HepG2 (cell line): ENCODE measurements at regions not wholly inside any gene's neighbourhood (a gene's known extent, or its start where the extent isn't known, plus 50 kb on each side); places are given as distances from the start of the nearest gene placed in this dataset.

Experiments used
- ATAC-seq: fragments of 200-7000 bp; cut with Tn5 transposase; 3 replicates; pipeline ENCODE4 v1.9.1; 2020; ENCODE audit warnings: mild to moderate bottlenecking, moderate library complexity
- BruUV-seq: library from RNA; stranded (reverse); fragments of 400-500 nt; replicated peaks from 2 replicates; lab custom pipeline; 2021; lab: Mats Ljungman, UMichigan
- CTCF ChIA-PET: fragments of 300-600 bp; formaldehyde crosslinking; extraction: SDS; loops from one replicate; lab custom pipeline; 2021; ENCODE audit warnings: low total read pairs, inconsistent platforms, low intra/inter-chr PET ratio; lab: Yijun Ruan, JAX
- POLR2A ChIA-PET: fragments of 350-600 bp; sonication (Branson Sonifier 250); formaldehyde crosslinking; loops from one replicate; lab custom pipeline; 2020; ENCODE audit warnings: antibody characterized with exemption, inconsistent platforms; lab: Yijun Ruan, JAX
- DNase-seq: peaks from one replicate; pipeline ENCODE4 v3.0.0-alpha.2; 2015; ENCODE audit warnings: low spot score
- FAIRE-seq: peaks from 3 replicates; lab custom pipeline; 2011; peaks lifted over from hg19 to GRCh38; lab: Jason Lieb, UNC
- H2AFZ ChIP-seq: one replicate; pipeline ENCODE4 v1.6.1; 2011; ENCODE audit warnings: low read length, inconsistent platforms
- H3K27ac ChIP-seq: fragments of 300-600 bp; 3 replicates; pipeline ENCODE4 v1.8.0; 2011; ENCODE audit warnings: mixed run types, mild to moderate bottlenecking, mixed read lengths, low read length, inconsistent platforms; ENCODE audit not compliant: insufficient read depth; ENCODE audit errors: extremely low read length
- H3K27me3 ChIP-seq, 2 experiments: fragments of 200-600 bp in 1 of 2; 2 replicates in 1 of 2; 3 replicates in 1 of 2; pipeline versions ENCODE4 v1.6.0 to v1.8.0; 2011; ENCODE audit warnings: low read length in 2 of 2, mild to moderate bottlenecking in 2 of 2, moderate library complexity in 2 of 2, inconsistent platforms in 1 of 2; ENCODE audit not compliant: insufficient read depth in 2 of 2, control insufficient read depth in 1 of 2
- H3K36me3 ChIP-seq, 2 experiments: fragments of 200-600 bp in 1 of 2; replicated peaks in 1 of 2; 2 replicates in 1 of 2; 3 replicates in 1 of 2; pipeline versions ENCODE4 v1.5.1 to v1.8.0; 2011; ENCODE audit warnings: low read length in 2 of 2, inconsistent platforms in 1 of 2; ENCODE audit not compliant: insufficient read depth in 2 of 2, control insufficient read depth in 1 of 2
- H3K4me1 ChIP-seq: 2 replicates; pipeline ENCODE4 v1.5.1; 2012; ENCODE audit warnings: low read length, inconsistent platforms; ENCODE audit not compliant: insufficient read depth
- H3K4me2 ChIP-seq: 2 replicates; pipeline ENCODE4 v1.6.0; 2011; ENCODE audit warnings: low read depth, low read length, inconsistent platforms
- H3K4me3 ChIP-seq, 3 experiments: fragments of 200-600 bp in 1 of 3; sonication (generic), shearing (Covaris generic) in 1 of 3; replicated peaks in 1 of 3; 2 replicates each; pipeline ENCODE4 v1.5.1; 2011 to 2016; ENCODE audit warnings: low read length in 3 of 3, inconsistent platforms in 2 of 3, low read depth in 2 of 3, mild to moderate bottlenecking in 2 of 3, control low read depth in 1 of 3, mixed read lengths in 1 of 3; ENCODE audit not compliant: insufficient read depth in 1 of 3
- H3K79me2 ChIP-seq: one replicate; pipeline ENCODE4 v1.6.1; 2011; ENCODE audit warnings: low read length, inconsistent platforms; ENCODE audit not compliant: insufficient read depth
- H3K9ac ChIP-seq: 2 replicates; pipeline ENCODE4 v1.6.0; 2011; ENCODE audit warnings: mild to moderate bottlenecking, low read depth, low read length, inconsistent platforms; ENCODE audit not compliant: insufficient read depth
- H3K9me3 ChIP-seq: 2 replicates; pipeline ENCODE4 v1.5.1; 2012; ENCODE audit warnings: mild to moderate bottlenecking, low read length
- H4K20me1 ChIP-seq: 2 replicates; pipeline ENCODE4 v1.6.0; 2011; ENCODE audit warnings: inconsistent platforms, mild to moderate bottlenecking, low read length, moderate library complexity; ENCODE audit not compliant: insufficient read depth
- ZNF225 ChIP-seq: sonication (generic); formaldehyde crosslinking; IDR thresholded peaks from 2 replicates; pipeline ENCODE4 v1.4.0; 2020; ENCODE audit warnings: mild to moderate bottlenecking, missing genetic modification reagents
- WGBS: methylation state at CpG from one replicate; pipeline ENCODE4 v1.1.6; 2017; ENCODE audit warnings: low lambda C conversion rate; 5-methylcytosine and 5-hydroxymethylcytosine counted together
- in situ Hi-C: cut with HindIII; loops from 2 replicates; pipeline ENCODE4 v1.10.0; 2017; ENCODE audit warnings: low pct_unique_long_range_greater_than_20kb; ENCODE audit not compliant: extremely low pct_ligation_motif_present
- intact Hi-C: fragments of 100-400 bp; cut with micrococcal nuclease; formaldehyde crosslinking; loops from one replicate; pipeline ENCODE4 v1.10.0; 2022; ENCODE audit not compliant: unreplicated experiment
- TF ChIP-seq, protein P1 (sequence below): sonication (generic); IDR thresholded peaks from 2 replicates; pipeline ENCODE4 v1.6.1; 2016; ENCODE audit warnings: low read depth, borderline replicate concordance
- TF ChIP-seq, protein P2 (sequence below): sonication (generic); formaldehyde crosslinking; conservative IDR thresholded peaks from 2 replicates; pipeline ENCODE4 v1.4.0; 2020; ENCODE audit warnings: missing genetic modification reagents

DNA sequence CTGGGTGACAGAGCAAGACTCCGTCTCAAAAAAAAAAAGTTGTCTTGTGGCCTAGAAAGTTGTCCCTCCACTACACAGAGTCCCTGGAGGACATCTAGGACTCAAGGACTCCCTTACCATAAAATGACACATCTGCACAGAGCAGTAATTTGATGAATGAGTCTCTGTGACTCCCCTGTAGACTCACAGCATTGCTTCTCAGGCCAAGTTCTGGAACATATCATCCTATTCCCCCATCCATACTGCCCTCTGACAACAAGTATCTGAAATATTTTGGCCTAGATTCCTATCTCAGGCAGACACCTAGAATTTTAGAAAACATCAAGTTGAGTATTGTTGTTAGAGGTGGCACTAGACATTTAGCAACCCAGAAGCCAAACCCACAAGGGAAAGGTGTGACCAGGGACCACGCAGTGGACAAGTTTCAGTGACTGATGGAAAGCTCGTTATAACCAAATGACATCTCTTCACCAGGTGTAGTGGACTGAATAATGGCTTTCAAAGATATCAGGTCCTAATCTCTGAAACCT, 97.9 kb upstream of the ATP8B1 start:
- Histone ChIP-seq H2AFZ (no peak overlapping the region), H4K20me1 (no peaks in the 10 kb centered on the region), H3K9ac (no peak overlapping the region), H3K36me3 (no peaks in the 10 kb centered on the region), H3K79me2 (no peaks in the 10 kb centered on the region), H3K27ac (no peak overlapping the region), H3K9me3 (no peaks in the 10 kb centered on the region), H3K4me3 (no peak overlapping the region), H3K4me2 (no peak overlapping the region), H3K4me1 (peaks cover 11% of the 10 kb centered on the region), H3K27me3 (peaks cover 0 to 19% of the 10 kb centered on the region in 2 experiments; a peak in 2 of 5 replicates)
- intact Hi-C loops (no loop called here), in situ Hi-C loops (loop anchor here (25.0 kb wide), 1 partner anchor 861 kb away; no protein-coding TSS in a partner anchor)
- DNase-seq (no peak), ATAC-seq (no peak), FAIRE-seq (no peak)
- no TSS peak for BruUV-seq
- TF ChIP-seq, protein P1, sequence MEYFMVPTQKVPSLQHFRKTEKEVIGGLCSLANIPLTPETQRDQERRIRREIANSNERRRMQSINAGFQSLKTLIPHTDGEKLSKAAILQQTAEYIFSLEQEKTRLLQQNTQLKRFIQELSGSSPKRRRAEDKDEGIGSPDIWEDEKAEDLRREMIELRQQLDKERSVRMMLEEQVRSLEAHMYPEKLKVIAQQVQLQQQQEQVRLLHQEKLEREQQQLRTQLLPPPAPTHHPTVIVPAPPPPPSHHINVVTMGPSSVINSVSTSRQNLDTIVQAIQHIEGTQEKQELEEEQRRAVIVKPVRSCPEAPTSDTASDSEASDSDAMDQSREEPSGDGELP: no peak
- TF ChIP-seq ZNF225 (CRISPR knock-in tag): no peak
- TF ChIP-seq, protein P2, sequence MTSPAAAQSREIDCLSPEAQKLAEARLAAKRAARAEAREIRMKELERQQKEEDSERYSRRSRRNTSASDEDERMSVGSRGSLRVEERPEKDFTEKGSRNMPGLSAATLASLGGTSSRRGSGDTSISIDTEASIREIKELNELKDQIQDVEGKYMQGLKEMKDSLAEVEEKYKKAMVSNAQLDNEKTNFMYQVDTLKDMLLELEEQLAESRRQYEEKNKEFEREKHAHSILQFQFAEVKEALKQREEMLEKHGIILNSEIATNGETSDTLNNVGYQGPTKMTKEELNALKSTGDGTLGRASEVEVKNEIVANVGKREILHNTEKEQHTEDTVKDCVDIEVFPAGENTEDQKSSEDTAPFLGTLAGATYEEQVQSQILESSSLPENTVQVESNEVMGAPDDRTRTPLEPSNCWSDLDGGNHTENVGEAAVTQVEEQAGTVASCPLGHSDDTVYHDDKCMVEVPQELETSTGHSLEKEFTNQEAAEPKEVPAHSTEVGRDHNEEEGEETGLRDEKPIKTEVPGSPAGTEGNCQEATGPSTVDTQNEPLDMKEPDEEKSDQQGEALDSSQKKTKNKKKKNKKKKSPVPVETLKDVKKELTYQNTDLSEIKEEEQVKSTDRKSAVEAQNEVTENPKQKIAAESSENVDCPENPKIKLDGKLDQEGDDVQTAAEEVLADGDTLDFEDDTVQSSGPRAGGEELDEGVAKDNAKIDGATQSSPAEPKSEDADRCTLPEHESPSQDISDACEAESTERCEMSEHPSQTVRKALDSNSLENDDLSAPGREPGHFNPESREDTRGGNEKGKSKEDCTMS (CRISPR knock-in tag): no peak
- ChIA-PET CTCF (no interaction called here), POLR2A (no interaction called here)
- 91% methylated on average over 3 of the region's 3 CpGs for WGBS
